ENCODE measurements at regions not wholly inside any gene's neighbourhood (a gene's known extent, or its start where the extent isn't known, plus 50 kb on each side); places are given as distances from the start of the nearest gene placed in this dataset.

DNA sequence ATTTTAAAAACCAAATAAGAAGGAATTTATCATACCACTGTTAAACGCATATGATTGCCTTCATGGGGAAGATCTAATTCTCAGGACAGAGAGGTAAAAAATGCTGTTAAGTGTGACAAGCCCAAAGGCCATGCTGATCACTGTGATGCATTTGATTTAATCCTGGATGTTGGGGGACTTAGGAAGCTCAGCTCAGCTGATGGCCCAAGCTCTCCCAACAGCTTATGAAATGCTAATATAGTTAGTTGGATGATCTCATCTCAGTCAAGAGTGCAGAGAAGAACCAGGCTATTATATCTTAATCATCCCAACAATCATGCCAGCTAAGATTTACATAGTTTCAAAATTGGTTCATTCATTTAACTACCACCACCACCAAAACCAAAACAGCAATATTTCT lies 340.0 kb downstream of the IL20RB start:
- TF ChIP-seq, protein P1, sequence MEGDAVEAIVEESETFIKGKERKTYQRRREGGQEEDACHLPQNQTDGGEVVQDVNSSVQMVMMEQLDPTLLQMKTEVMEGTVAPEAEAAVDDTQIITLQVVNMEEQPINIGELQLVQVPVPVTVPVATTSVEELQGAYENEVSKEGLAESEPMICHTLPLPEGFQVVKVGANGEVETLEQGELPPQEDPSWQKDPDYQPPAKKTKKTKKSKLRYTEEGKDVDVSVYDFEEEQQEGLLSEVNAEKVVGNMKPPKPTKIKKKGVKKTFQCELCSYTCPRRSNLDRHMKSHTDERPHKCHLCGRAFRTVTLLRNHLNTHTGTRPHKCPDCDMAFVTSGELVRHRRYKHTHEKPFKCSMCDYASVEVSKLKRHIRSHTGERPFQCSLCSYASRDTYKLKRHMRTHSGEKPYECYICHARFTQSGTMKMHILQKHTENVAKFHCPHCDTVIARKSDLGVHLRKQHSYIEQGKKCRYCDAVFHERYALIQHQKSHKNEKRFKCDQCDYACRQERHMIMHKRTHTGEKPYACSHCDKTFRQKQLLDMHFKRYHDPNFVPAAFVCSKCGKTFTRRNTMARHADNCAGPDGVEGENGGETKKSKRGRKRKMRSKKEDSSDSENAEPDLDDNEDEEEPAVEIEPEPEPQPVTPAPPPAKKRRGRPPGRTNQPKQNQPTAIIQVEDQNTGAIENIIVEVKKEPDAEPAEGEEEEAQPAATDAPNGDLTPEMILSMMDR (IDR thresholded peaks at IDR 0.05; ENCODE audit: insufficient read depth, low read length, poor library complexity, severe bottlenecking): no peak

DNA sequence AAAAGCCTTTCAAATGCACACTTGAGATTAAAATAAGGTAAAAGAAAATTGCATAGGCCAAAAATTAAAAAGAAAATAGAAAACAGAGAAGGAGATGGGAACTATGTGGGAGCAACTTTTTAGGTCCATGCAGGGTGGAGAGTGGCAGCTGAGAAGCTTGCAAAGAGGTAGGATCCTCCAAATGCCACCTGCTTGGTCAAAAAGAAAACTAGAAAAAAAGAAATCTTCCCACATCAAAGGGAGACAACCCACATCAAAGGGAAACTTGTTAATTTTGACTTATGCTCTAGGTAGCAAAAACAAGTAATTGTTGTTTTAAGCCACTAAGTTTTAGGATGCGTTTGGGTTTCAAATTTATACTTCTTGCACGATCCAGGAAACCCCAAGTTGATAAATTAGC lies 342.9 kb downstream of the IL20RB start:
- Histone ChIP-seq H3K36me3 (ENCODE audit: control insufficient read depth, insufficient read depth, low read length) (no peaks in the 10 kb centered on the region), H3K4me3 (replicated peaks; ENCODE audit: low read depth, low read length) (no peak overlapping the region), H3K27me3 (replicated peaks; ENCODE audit: control insufficient read depth, insufficient read depth, low read length) (no peaks in the 10 kb centered on the region)
- TF ChIP-seq, protein P1 (IDR thresholded peaks at IDR 0.05; ENCODE audit: insufficient read depth, low read length, poor library complexity, severe bottlenecking): no peak
- peak; percentile 17 for DNase-seq (ENCODE audit: extremely low read depth, insufficient read length)

More for the DNA sequence above, 340.0 kb downstream of the IL20RB start:
- Histone ChIP-seq H3K27me3 (replicated peaks; ENCODE audit: control insufficient read depth, insufficient read depth, low read length) (no peaks in the 10 kb centered on the region), H3K4me3 (replicated peaks; ENCODE audit: low read depth, low read length) (no peak overlapping the region), H3K36me3 (ENCODE audit: control insufficient read depth, insufficient read depth, low read length) (no peaks in the 10 kb centered on the region)
- DNase-seq (ENCODE audit: extremely low read depth, insufficient read length): no peak

DNA sequence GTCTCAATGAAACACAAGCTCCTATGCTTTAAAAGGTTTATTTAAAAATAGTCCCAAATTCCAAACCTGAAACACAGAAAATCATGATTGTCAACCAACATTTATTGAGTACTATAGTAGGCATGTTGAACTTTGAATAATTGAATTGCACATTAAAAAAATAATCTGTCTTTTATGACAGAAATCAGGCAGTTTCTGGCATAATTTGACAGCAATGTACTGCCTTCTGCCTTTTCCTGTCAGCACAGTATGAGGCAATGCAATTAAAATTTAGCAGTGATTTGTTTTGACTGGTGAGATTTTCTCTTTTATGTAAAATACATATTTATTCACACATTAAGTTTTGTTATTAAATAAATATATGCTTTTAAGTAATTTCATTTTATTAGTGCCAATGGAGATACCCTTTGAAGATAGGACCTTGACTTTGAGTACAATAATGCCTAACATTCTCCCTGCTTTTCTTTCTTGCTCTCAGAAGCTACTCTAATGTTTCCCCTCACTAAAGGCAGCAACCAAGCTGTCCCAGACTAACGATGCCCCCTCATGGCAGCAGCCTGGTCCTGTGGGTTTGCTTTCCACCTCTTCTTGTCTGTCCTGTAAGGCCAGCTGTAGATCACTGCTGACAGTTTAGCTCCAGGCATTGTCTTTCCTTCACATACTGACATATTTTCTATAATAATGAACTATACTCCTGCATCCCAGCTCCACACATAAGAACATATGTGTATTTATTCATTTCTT lies 346.7 kb downstream of the IL20RB start:
- Histone ChIP-seq H3K4me3 (replicated peaks; ENCODE audit: low read depth, low read length) (no peak overlapping the region), H3K27me3 (replicated peaks; ENCODE audit: control insufficient read depth, insufficient read depth, low read length) (no peaks in the 10 kb centered on the region), H3K36me3 (ENCODE audit: control insufficient read depth, insufficient read depth, low read length) (no peaks in the 10 kb centered on the region)
- DNase-seq (ENCODE audit: extremely low read depth, insufficient read length): no peak
- TF ChIP-seq, protein P1 (IDR thresholded peaks at IDR 0.05; ENCODE audit: insufficient read depth, low read length, poor library complexity, severe bottlenecking): no peak

DNA sequence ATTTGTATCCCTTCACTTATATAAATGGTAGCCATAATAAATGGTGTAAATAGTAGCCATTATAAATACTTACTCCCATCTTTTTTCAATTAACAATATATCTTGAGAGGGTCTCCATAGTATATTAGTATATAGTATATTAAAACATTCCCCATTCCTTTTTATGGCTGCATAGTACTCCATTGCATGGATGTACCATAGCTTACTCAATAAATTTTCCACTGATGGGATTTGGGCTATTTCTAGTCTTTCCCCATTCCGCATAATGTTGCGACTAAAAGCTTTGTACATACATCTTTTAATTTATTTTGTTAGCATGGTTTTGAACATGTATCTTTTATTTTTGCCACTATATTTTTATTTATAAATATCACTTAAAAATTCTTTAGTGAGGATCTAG lies 366.3 kb downstream of the IL20RB start:
- TF ChIP-seq, protein P1 (IDR thresholded peaks at IDR 0.05; ENCODE audit: insufficient read depth, low read length, poor library complexity, severe bottlenecking): no peak
- no peaks in the 10 kb centered on the region for H3K27me3 ChIP-seq (replicated peaks; ENCODE audit: control insufficient read depth, insufficient read depth, low read length)
- H3K36me3 ChIP-seq (ENCODE audit: control insufficient read depth, insufficient read depth, low read length): no peaks in the 10 kb centered on the region
- no peak overlapping the region for H3K4me3 ChIP-seq (replicated peaks; ENCODE audit: low read depth, low read length)
- DNase-seq (ENCODE audit: extremely low read depth, insufficient read length): no peak

DNA sequence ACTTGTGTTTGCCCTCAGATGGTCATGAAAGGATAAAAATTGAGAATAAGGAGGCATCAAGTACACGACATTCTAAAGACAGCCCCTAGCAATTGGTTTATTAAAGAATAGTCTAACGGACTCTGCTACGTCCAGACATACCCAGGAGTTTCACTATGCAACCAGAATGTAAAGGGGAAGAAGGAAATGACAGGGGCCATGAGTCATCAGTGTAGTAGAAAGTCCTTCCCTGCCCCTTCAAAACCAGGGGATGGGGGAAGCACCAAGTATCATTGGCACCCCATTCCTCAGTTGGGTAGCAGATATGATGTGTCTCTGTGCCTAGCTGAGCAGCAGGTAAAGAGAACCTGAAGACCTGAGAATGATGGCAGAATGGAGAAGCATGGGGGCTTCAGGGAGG lies 367.4 kb downstream of the IL20RB start:
- H3K36me3 ChIP-seq (ENCODE audit: control insufficient read depth, insufficient read depth, low read length): no peaks in the 10 kb centered on the region
- peak overlapping the region; percentile 61 for H3K4me3 ChIP-seq (replicated peaks; ENCODE audit: low read depth, low read length)
- DNase-seq (ENCODE audit: extremely low read depth, insufficient read length): peak; percentile 54
- no peaks in the 10 kb centered on the region for H3K27me3 ChIP-seq (replicated peaks; ENCODE audit: control insufficient read depth, insufficient read depth, low read length)
- TF ChIP-seq, protein P1 (IDR thresholded peaks at IDR 0.05; ENCODE audit: insufficient read depth, low read length, poor library complexity, severe bottlenecking): no peak

Data from GM06990 (cell line).